ENCODE measurements at regions not wholly inside any gene's neighbourhood (a gene's known extent, or its start where the extent isn't known, plus 50 kb on each side); places are given as distances from the start of the nearest gene placed in this dataset.

- TF ChIP-seq, protein P1, sequence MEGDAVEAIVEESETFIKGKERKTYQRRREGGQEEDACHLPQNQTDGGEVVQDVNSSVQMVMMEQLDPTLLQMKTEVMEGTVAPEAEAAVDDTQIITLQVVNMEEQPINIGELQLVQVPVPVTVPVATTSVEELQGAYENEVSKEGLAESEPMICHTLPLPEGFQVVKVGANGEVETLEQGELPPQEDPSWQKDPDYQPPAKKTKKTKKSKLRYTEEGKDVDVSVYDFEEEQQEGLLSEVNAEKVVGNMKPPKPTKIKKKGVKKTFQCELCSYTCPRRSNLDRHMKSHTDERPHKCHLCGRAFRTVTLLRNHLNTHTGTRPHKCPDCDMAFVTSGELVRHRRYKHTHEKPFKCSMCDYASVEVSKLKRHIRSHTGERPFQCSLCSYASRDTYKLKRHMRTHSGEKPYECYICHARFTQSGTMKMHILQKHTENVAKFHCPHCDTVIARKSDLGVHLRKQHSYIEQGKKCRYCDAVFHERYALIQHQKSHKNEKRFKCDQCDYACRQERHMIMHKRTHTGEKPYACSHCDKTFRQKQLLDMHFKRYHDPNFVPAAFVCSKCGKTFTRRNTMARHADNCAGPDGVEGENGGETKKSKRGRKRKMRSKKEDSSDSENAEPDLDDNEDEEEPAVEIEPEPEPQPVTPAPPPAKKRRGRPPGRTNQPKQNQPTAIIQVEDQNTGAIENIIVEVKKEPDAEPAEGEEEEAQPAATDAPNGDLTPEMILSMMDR (IDR thresholded peaks at IDR 0.05): no peak
- TF ChIP-seq POLR2A (IDR thresholded peaks at IDR 0.05): no peak
These were observed 329.0 kb downstream of the C12orf75 start for GRCh38 chr12:105659355-105660075.

All from ovary (tissue), 3 donors.